Kidney epithelial cell (primary cell): ENCODE measurements at regions not wholly inside any gene's neighbourhood (a gene's known extent, or its start where the extent isn't known, plus 50 kb on each side); places are given as distances from the start of the nearest gene placed in this dataset.

ENCODE experiments used
- DNase-seq: peaks from one replicate; pipeline ENCODE4 v3.0.0-alpha.2; 2010; ENCODE audit warnings: low read depth
- H3K27me3 ChIP-seq: 2 replicates; pipeline ENCODE4 v1.6.0; 2011; ENCODE audit warnings: low read length; ENCODE audit not compliant: control insufficient read depth, insufficient read depth
- H3K36me3 ChIP-seq: 2 replicates; pipeline ENCODE4 v1.5.1; 2011; ENCODE audit warnings: low read length; ENCODE audit not compliant: control insufficient read depth, insufficient read depth
- H3K4me3 ChIP-seq: 2 replicates; pipeline ENCODE4 v1.5.1; 2011; ENCODE audit warnings: low read depth, mild to moderate bottlenecking, control low read depth, low read length
- CTCF ChIP-seq: IDR thresholded peaks from 2 replicates; pipeline ENCODE4 v1.5.1; 2011; ENCODE audit warnings: mild to moderate bottlenecking, moderate library complexity, low read length, control low read depth, inconsistent platforms; ENCODE audit not compliant: insufficient read depth, poor library complexity, severe bottlenecking

- DNase-seq: no peak
- no peaks in the 10 kb centered on the region for H3K27me3 ChIP-seq
- no peaks in the 10 kb centered on the region for H3K36me3 ChIP-seq
- no peak overlapping the region for H3K4me3 ChIP-seq
- TF ChIP-seq CTCF: no peak
Observed at GRCh38 chrX:26747877-26748276, 531.9 kb downstream of the MAGEB5 start.

- DNase-seq: no peak
- no peak for TF ChIP-seq CTCF
- no peak overlapping the region for H3K4me3 ChIP-seq
- no peaks in the 10 kb centered on the region for H3K27me3 ChIP-seq
- H3K36me3 ChIP-seq: no peaks in the 10 kb centered on the region
Observed at GRCh38 chrX:26722666-26723428, 506.9 kb downstream of the MAGEB5 start.

GRCh38 chrX:26672571-26672970, 456.6 kb downstream of the MAGEB5 start:
- no peak overlapping the region for H3K4me3 ChIP-seq
- no peaks in the 10 kb centered on the region for H3K36me3 ChIP-seq
- TF ChIP-seq CTCF: no peak
- no peaks in the 10 kb centered on the region for H3K27me3 ChIP-seq
- no peak for DNase-seq

GRCh38 chrX:26670521-26670920, 454.6 kb downstream of the MAGEB5 start:
- H3K27me3 ChIP-seq: no peaks in the 10 kb centered on the region
- DNase-seq: no peak
- TF ChIP-seq CTCF: no peak
- no peak overlapping the region for H3K4me3 ChIP-seq
- no peaks in the 10 kb centered on the region for H3K36me3 ChIP-seq

GRCh38 chrX:26664919-26665318, 448.9 kb downstream of the MAGEB5 start:
- DNase-seq: no peak
- Histone ChIP-seq H3K4me3 (no peak overlapping the region), H3K36me3 (no peaks in the 10 kb centered on the region), H3K27me3 (no peaks in the 10 kb centered on the region)
- no peak for TF ChIP-seq CTCF

GRCh38 chrX:26653050-26653449, 437.1 kb downstream of the MAGEB5 start:
- TF ChIP-seq CTCF: no peak
- H3K36me3 ChIP-seq: no peaks in the 10 kb centered on the region
- H3K27me3 ChIP-seq: no peaks in the 10 kb centered on the region
- DNase-seq: no peak
- no peak overlapping the region for H3K4me3 ChIP-seq
